DOHH2 (cell line): ENCODE measurements at regions not wholly inside any gene's neighbourhood (a gene's known extent, or its start where the extent isn't known, plus 50 kb on each side); places are given as distances from the start of the nearest gene placed in this dataset.

Experiments used
- H3F3A ChIP-seq: fragments of 200-600 bp; sonication (generic), shearing (Covaris generic); 2 replicates; pipeline ENCODE4 v1.6.0; 2016; ENCODE audit warnings: antibody characterized with exemption, mild to moderate bottlenecking; ENCODE audit not compliant: control insufficient read depth, insufficient read depth
- H3K27ac ChIP-seq: fragments of 200-600 bp; sonication (generic); 2 replicates; pipeline ENCODE4 v1.5.1; 2014; ENCODE audit warnings: low read depth, mild to moderate bottlenecking, low read length, moderate library complexity
- H3K27me3 ChIP-seq: fragments of 200-600 bp; sonication (generic); 2 replicates; pipeline ENCODE4 v1.6.1; 2014; ENCODE audit warnings: mild to moderate bottlenecking, low read length, mixed read lengths; ENCODE audit not compliant: control insufficient read depth
- H3K36me3 ChIP-seq: fragments of 200-600 bp; sonication (generic); 2 replicates; pipeline ENCODE4 v1.6.1; 2014; ENCODE audit warnings: mild to moderate bottlenecking, low read length, moderate library complexity, mixed read lengths; ENCODE audit not compliant: control insufficient read depth
- H3K4me1 ChIP-seq: fragments of 200-600 bp; sonication (generic); 2 replicates; pipeline ENCODE4 v1.6.1; 2014; ENCODE audit warnings: mild to moderate bottlenecking, low read length, mixed read lengths; ENCODE audit not compliant: control insufficient read depth
- H3K4me2 ChIP-seq: fragments of 200-600 bp; sonication (generic); 2 replicates; pipeline ENCODE4 v1.6.0; 2014; ENCODE audit warnings: mild to moderate bottlenecking, low read length, moderate library complexity
- H3K4me3 ChIP-seq: fragments of 200-600 bp; sonication (generic); 2 replicates; pipeline ENCODE4 v1.5.1; 2014; ENCODE audit warnings: mild to moderate bottlenecking, low read length, mixed read lengths
- H3K79me2 ChIP-seq: fragments of 200-600 bp; sonication (generic); 2 replicates; pipeline ENCODE4 v1.6.1; 2014; ENCODE audit warnings: mild to moderate bottlenecking, low read length, mixed read lengths; ENCODE audit not compliant: control insufficient read depth
- H3K9me2 ChIP-seq: fragments of 200-600 bp; sonication (generic); replicated peaks from 2 replicates; pipeline ENCODE4 v1.6.1; 2014; ENCODE audit warnings: mild to moderate bottlenecking, low read length, mixed read lengths; ENCODE audit not compliant: control insufficient read depth
- H3K9me3 ChIP-seq: fragments of 200-600 bp; sonication (generic); 2 replicates; pipeline ENCODE4 v1.6.1; 2014; ENCODE audit warnings: antibody characterized with exemption, low read length, mixed read lengths; ENCODE audit not compliant: control insufficient read depth, insufficient read depth
- H4K20me1 ChIP-seq: fragments of 200-600 bp; sonication (generic); 2 replicates; pipeline ENCODE4 v1.6.0; 2014; ENCODE audit warnings: low read depth, mild to moderate bottlenecking, antibody characterized with exemption, low read length, moderate library complexity; ENCODE audit not compliant: control insufficient read depth, insufficient read depth
- CTCF ChIP-seq: fragments of 200-600 bp; sonication (generic); IDR thresholded peaks from one replicate; pipeline ENCODE4 v1.5.1; 2014; ENCODE audit warnings: antibody characterized with exemption, mild to moderate bottlenecking, low read depth, low read length; ENCODE audit not compliant: poor library complexity, severe bottlenecking
- EZH2phosphoT487 ChIP-seq: fragments of 200-600 bp; sonication (generic); IDR thresholded peaks from 2 replicates; pipeline ENCODE4 v1.6.1; 2017; ENCODE audit warnings: borderline replicate concordance, mild to moderate bottlenecking, antibody characterized with exemption, low read length, moderate library complexity, mixed read lengths

- Histone ChIP-seq H3F3A (no peaks in the 10 kb centered on the region), H3K36me3 (no peaks in the 10 kb centered on the region), H3K9me3 (no peaks in the 10 kb centered on the region), H3K27me3 (no peaks in the 10 kb centered on the region), H3K4me3 (no peak overlapping the region), H3K4me2 (no peak overlapping the region), H4K20me1 (no peaks in the 10 kb centered on the region), H3K9me2 (no peaks in the 10 kb centered on the region), H3K27ac (no peak overlapping the region), H3K4me1 (peaks cover 7% of the 10 kb centered on the region; the same call in 1 of the 2 replicates), H3K79me2 (no peaks in the 10 kb centered on the region)
- TF ChIP-seq CTCF = no peak
- no peak for TF ChIP-seq EZH2phosphoT487
Observed at GRCh38 chr6:67643281-67643680, 991.8 kb upstream of the ADGRB3 start.

- H3K27ac ChIP-seq = no peak overlapping the region
- no peak overlapping the region for H3K4me3 ChIP-seq
- no peaks in the 10 kb centered on the region for H3K9me3 ChIP-seq
- TF ChIP-seq EZH2phosphoT487 = no peak
- no peaks in the 10 kb centered on the region for H3K27me3 ChIP-seq
- no peaks in the 10 kb centered on the region for H3F3A ChIP-seq
- no peaks in the 10 kb centered on the region for H3K36me3 ChIP-seq
- H3K9me2 ChIP-seq = no peaks in the 10 kb centered on the region
- H3K4me2 ChIP-seq = no peak overlapping the region
- H3K4me1 ChIP-seq = peaks cover 7% of the 10 kb centered on the region; the same call in 1 of the 2 replicates
- no peaks in the 10 kb centered on the region for H4K20me1 ChIP-seq
- no peaks in the 10 kb centered on the region for H3K79me2 ChIP-seq
Observed at GRCh38 chr6:67642582-67642981, 992.5 kb upstream of the ADGRB3 start.

GRCh38 chr6:67640484-67640883 is 994.6 kb upstream of the ADGRB3 start:
- Histone ChIP-seq H3K4me1 (peaks cover 7% of the 10 kb centered on the region; the same call in 1 of the 2 replicates), H3K4me3 (no peak overlapping the region), H3F3A (no peaks in the 10 kb centered on the region), H3K27ac (no peak overlapping the region), H4K20me1 (no peaks in the 10 kb centered on the region), H3K36me3 (no peaks in the 10 kb centered on the region), H3K4me2 (no peak overlapping the region), H3K9me2 (no peaks in the 10 kb centered on the region), H3K79me2 (no peaks in the 10 kb centered on the region), H3K9me3 (no peaks in the 10 kb centered on the region), H3K27me3 (no peaks in the 10 kb centered on the region)
- TF ChIP-seq EZH2phosphoT487 (no peak), CTCF (no peak)

- Histone ChIP-seq H3K79me2 (no peaks in the 10 kb centered on the region), H3K4me2 (no peak overlapping the region), H3K36me3 (no peaks in the 10 kb centered on the region), H3K27me3 (no peaks in the 10 kb centered on the region), H3K4me1 (peaks cover 7% of the 10 kb centered on the region; the same call in 1 of the 2 replicates), H3K9me2 (no peaks in the 10 kb centered on the region), H3K4me3 (no peak overlapping the region), H4K20me1 (no peaks in the 10 kb centered on the region), H3F3A (no peaks in the 10 kb centered on the region), H3K9me3 (peaks cover 6% of the 10 kb centered on the region; the same call in 1 of the 2 replicates), H3K27ac (no peak overlapping the region)
- TF ChIP-seq CTCF = no peak
- no peak for TF ChIP-seq EZH2phosphoT487
Observed at GRCh38 chr6:67639161-67639560, 995.9 kb upstream of the ADGRB3 start.
